PC-9 (cell line): ENCODE measurements at regions not wholly inside any gene's neighbourhood (a gene's known extent, or its start where the extent isn't known, plus 50 kb on each side); places are given as distances from the start of the nearest gene placed in this dataset.
"Not testable (repeated sequence)": the region's sequence is repeated elsewhere in the genome, so short reads cannot be mapped to it uniquely, and the experiment has no call there.

Experiments
- BruUV-seq: library from RNA; stranded (reverse); fragments of 400-500 nt; replicated peaks from 2 replicates; lab custom pipeline; 2021; lab: Mats Ljungman, UMichigan
- CTCF ChIA-PET: fragments of 300-600 bp; sonication (Branson Sonifier 250); formaldehyde crosslinking; loops from one replicate; lab custom pipeline; 2022; ENCODE audit warnings: antibody characterized with exemption; lab: Charles Lee
- POLR2A ChIA-PET: fragments of 300-600 bp; sonication (Branson Sonifier 250); formaldehyde crosslinking; loops from one replicate; lab custom pipeline; 2022; ENCODE audit warnings: antibody characterized with exemption; ENCODE audit not compliant: unreplicated experiment; lab: Charles Lee
- DNase-seq, 2 experiments: peaks; one replicate each; pipeline versions ENCODE4 v3.0.0 to v3.0.0-alpha.2; 2015 to 2022; ENCODE audit warnings: mixed read lengths in 1 of 2
- H2AFZ ChIP-seq: fragments of 200-600 bp; sonication (generic); 2 replicates; pipeline ENCODE4 v1.8.1; 2017; ENCODE audit warnings: antibody characterized with exemption
- H3F3A ChIP-seq: fragments of 200-600 bp; sonication (generic); 2 replicates; pipeline ENCODE4 v1.8.1; 2017; ENCODE audit warnings: antibody characterized with exemption, mild to moderate bottlenecking, low read depth; ENCODE audit not compliant: insufficient read depth
- H3K27ac ChIP-seq: fragments of 200-600 bp; sonication (generic); 2 replicates; pipeline ENCODE4 v1.6.1; 2016; ENCODE audit warnings: mixed run types
- H3K27me3 ChIP-seq: fragments of 200-600 bp; sonication (generic); 2 replicates; pipeline ENCODE4 v1.6.1; 2016; ENCODE audit warnings: low read depth, mixed run types; ENCODE audit not compliant: insufficient read depth
- H3K36me3 ChIP-seq: fragments of 200-600 bp; sonication (generic); 2 replicates; pipeline ENCODE4 v1.6.1; 2016; ENCODE audit warnings: low read depth, mixed run types
- H3K4me1 ChIP-seq: fragments of 200-600 bp; sonication (generic); replicated peaks from 2 replicates; pipeline ENCODE4 v1.6.1; 2016; ENCODE audit warnings: mixed run types; ENCODE audit not compliant: insufficient read depth
- H3K4me2 ChIP-seq: fragments of 200-600 bp; sonication (generic); 2 replicates; pipeline ENCODE4 v1.6.1; 2017; ENCODE audit warnings: mixed run types
- H3K4me3 ChIP-seq: fragments of 200-600 bp; sonication (generic); 2 replicates; pipeline ENCODE4 v1.6.1; 2016; ENCODE audit warnings: mixed run types
- H3K79me2 ChIP-seq: fragments of 200-600 bp; sonication (generic); 2 replicates; pipeline ENCODE4 v1.6.1; 2017; ENCODE audit warnings: low read depth, mixed run types
- H3K9me2 ChIP-seq: fragments of 200-600 bp; sonication (generic); 2 replicates; pipeline ENCODE4 v1.8.1; 2017; ENCODE audit warnings: mild to moderate bottlenecking; ENCODE audit not compliant: insufficient read depth
- H3K9me3 ChIP-seq: fragments of 200-600 bp; sonication (generic); 2 replicates; pipeline ENCODE4 v1.8.1; 2016; ENCODE audit warnings: low read depth; ENCODE audit not compliant: insufficient read depth
- H4K20me1 ChIP-seq: fragments of 200-600 bp; sonication (generic); 2 replicates; pipeline ENCODE4 v1.8.1; 2017; ENCODE audit not compliant: insufficient read depth
- EZH2 ChIP-seq: fragments of 200-600 bp; sonication (generic); IDR thresholded peaks from 2 replicates; pipeline ENCODE4 v1.8.0; 2017; ENCODE audit warnings: antibody characterized with exemption, low read depth
- intact Hi-C: fragments of 100-400 bp; cut with micrococcal nuclease; formaldehyde crosslinking; loops from one replicate; pipeline ENCODE4 v1.10.0; 2022; ENCODE audit not compliant: unreplicated experiment
- TF ChIP-seq, protein P1 (sequence below): fragments of 200-600 bp; sonication (generic); conservative IDR thresholded peaks from 2 replicates; pipeline ENCODE4 v1.6.1; 2017; ENCODE audit warnings: mixed run types, antibody characterized with exemption, mild to moderate bottlenecking, moderate library complexity

DNA sequence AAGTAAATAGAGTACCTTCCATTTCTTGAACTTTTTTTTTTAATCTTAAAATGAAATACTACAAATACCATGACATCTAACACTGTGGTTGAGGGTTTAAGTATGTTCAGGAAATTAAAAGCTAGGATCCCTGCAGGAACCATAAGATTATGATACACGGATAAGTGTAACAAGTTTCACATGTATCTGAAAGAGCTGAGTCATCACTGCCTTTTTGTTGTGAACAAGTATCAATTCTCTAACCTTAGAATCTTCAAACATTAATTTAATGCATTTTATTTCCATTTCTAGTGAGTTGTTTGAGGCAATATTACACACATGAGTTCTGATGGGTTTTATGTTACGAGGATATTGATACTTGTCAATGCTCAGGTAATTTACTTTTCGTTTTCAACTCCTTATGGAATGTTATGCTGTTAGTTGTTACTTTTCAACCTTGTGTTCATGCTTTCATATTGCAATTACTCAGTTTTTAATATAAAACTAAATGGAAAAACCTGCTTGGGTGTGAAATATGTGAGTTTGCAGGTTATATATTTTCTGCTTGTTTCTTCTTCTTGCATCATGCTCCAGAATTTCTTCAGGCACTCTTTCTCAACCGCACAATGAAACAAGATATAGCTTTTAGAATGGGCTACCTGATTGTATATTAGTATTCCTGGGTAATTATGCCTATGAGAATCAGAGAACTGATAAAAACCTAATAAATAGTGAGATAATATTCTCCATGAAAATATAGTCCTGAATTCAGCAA, 361.3 kb upstream of the MTNR1B start:
- Histone ChIP-seq H3K9me2 (no peaks in the 10 kb centered on the region), H3K36me3 (no peaks in the 10 kb centered on the region), H3F3A (no peaks in the 10 kb centered on the region), H3K9me3 (no peaks in the 10 kb centered on the region), H3K4me1 (no peaks in the 10 kb centered on the region), H3K4me2 (no peak overlapping the region), H4K20me1 (no peaks in the 10 kb centered on the region), H3K27ac (no peak overlapping the region), H3K4me3 (no peak overlapping the region), H2AFZ (no peak overlapping the region), H3K79me2 (no peaks in the 10 kb centered on the region), H3K27me3 (no peaks in the 10 kb centered on the region)
- DNase-seq, result no peak
- TF ChIP-seq EZH2, result no peak
- TF ChIP-seq, protein P1, sequence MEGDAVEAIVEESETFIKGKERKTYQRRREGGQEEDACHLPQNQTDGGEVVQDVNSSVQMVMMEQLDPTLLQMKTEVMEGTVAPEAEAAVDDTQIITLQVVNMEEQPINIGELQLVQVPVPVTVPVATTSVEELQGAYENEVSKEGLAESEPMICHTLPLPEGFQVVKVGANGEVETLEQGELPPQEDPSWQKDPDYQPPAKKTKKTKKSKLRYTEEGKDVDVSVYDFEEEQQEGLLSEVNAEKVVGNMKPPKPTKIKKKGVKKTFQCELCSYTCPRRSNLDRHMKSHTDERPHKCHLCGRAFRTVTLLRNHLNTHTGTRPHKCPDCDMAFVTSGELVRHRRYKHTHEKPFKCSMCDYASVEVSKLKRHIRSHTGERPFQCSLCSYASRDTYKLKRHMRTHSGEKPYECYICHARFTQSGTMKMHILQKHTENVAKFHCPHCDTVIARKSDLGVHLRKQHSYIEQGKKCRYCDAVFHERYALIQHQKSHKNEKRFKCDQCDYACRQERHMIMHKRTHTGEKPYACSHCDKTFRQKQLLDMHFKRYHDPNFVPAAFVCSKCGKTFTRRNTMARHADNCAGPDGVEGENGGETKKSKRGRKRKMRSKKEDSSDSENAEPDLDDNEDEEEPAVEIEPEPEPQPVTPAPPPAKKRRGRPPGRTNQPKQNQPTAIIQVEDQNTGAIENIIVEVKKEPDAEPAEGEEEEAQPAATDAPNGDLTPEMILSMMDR, result no peak
- BruUV-seq, result no TSS peak
- intact Hi-C loops, result no loop called here
- ChIA-PET CTCF (no interaction called here), POLR2A (no interaction called here)

DNA sequence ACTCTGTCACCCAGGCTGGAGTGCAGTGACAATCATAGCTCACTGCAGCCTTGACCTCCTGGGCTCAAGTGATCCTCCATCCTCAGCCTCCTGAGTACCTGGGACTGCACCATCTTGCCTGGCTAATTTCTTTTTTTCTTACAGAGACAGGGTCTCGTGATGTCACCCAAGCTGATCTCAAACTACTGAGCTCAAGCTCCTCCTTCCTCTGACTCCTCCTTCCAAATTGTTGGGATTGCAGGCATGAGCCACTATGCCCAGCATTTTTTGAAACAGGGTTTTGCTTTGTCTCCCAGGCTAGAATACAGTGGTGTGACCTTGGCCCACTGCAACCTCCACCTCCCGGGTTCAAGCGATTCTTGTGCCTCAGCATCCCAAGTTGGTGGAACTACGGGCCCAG, 358.3 kb upstream of the MTNR1B start:
- POLR2A ChIA-PET, result no interaction called here

DNA sequence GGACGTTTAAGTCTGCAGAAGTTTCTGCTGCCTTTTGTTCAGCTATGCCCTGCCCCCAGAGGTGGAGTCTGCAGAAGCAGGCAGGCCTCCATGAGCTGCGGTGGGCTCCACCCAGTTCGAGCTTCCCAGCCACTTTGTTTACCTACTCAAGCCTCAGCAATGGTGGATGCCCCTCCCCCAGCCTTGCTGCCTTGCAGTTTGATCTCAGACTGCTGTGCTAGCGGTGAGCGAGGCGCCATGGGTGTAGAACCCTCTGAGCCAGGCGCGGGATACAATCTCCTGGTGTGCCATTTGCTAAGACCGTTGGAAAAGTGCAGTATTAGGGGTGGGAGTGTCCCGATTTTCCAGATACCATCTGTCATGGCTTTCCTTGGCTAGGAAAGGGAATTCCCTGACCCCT, 351.4 kb upstream of the MTNR1B start:
- H3K36me3 ChIP-seq, H3K9me2 ChIP-seq, H3K79me2 ChIP-seq, DNase-seq, H3K27me3 ChIP-seq, H3K9me3 ChIP-seq, H3K4me1 ChIP-seq, H2AFZ ChIP-seq, H3F3A ChIP-seq, H3K4me2 ChIP-seq, H3K27ac ChIP-seq, intact Hi-C loops, H4K20me1 ChIP-seq, H3K4me3 ChIP-seq, POLR2A ChIA-PET, CTCF ChIA-PET, BruUV-seq: not testable (repeated sequence)

More for the DNA sequence above, 358.3 kb upstream of the MTNR1B start:
- Histone ChIP-seq H3K27ac (no peak overlapping the region), H2AFZ (no peak overlapping the region), H3K9me3 (no peaks in the 10 kb centered on the region), H4K20me1 (no peaks in the 10 kb centered on the region), H3K9me2 (no peaks in the 10 kb centered on the region), H3K79me2 (no peaks in the 10 kb centered on the region), H3K4me1 (no peaks in the 10 kb centered on the region), H3K36me3 (no peaks in the 10 kb centered on the region), H3K27me3 (no peaks in the 10 kb centered on the region), H3K4me2 (no peak overlapping the region), H3F3A (no peaks in the 10 kb centered on the region), H3K4me3 (no peak overlapping the region)
- TF ChIP-seq, protein P1, result no peak
- TF ChIP-seq EZH2, result no peak
- DNase-seq, result no peak
- intact Hi-C loops, result no loop called here
- BruUV-seq, result no TSS peak
- CTCF ChIA-PET, result no interaction called here

DNA sequence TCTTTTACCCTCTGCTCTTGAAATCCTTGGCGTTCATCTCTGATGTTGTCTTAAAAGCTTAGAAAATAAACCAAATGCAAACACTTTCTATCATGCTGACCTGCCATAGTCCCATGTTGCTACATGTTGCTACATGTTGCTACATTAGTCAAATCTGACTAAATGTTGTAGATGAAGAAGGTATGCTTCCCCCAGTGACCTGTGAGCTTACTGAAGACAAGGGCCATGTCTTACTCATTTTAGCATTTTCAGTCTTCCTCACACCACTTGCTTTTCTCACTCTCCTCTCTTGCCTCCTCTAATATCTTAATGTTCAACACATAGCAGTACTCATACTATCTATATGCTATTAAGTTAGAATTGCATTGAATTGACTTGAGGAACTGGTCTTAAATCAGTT, 346.4 kb upstream of the MTNR1B start:
- Histone ChIP-seq H3K4me1 (no peaks in the 10 kb centered on the region), H2AFZ (no peak overlapping the region), H3K4me3 (no peak overlapping the region), H3K27me3 (no peaks in the 10 kb centered on the region), H3K79me2 (no peaks in the 10 kb centered on the region), H3K9me2 (no peaks in the 10 kb centered on the region), H3F3A (no peaks in the 10 kb centered on the region), H3K4me2 (no peak overlapping the region), H3K27ac (no peak overlapping the region), H3K9me3 (no peaks in the 10 kb centered on the region), H3K36me3 (no peaks in the 10 kb centered on the region), H4K20me1 (no peaks in the 10 kb centered on the region)
- TF ChIP-seq EZH2, result no peak
- TF ChIP-seq, protein P1, result no peak
- intact Hi-C loops, result no loop called here
- CTCF ChIA-PET, result no interaction called here
- BruUV-seq, result no TSS peak
- POLR2A ChIA-PET, result no interaction called here
- no peak for DNase-seq
